Calu3 (cell line): ENCODE measurements at regions not wholly inside any gene's neighbourhood (a gene's known extent, or its start where the extent isn't known, plus 50 kb on each side); places are given as distances from the start of the nearest gene placed in this dataset.
A peak's percentile ranks its signal among the peaks of the same experiment; 100 is the strongest.

Source experiments
- BruUV-seq: library from RNA; stranded (reverse); fragments of 400-500 nt; replicated peaks from 2 replicates; lab custom pipeline; 2021; lab: Mats Ljungman, UMichigan
- CTCF ChIA-PET: fragments of 300-600 bp; sonication (Branson Sonifier 250); formaldehyde crosslinking; loops from one replicate; lab custom pipeline; 2022; ENCODE audit warnings: antibody characterized with exemption; lab: Charles Lee
- DNase-seq: peaks from one replicate; pipeline ENCODE4 v3.0.0; 2022
- H3K27ac Mint-ChIP-seq: one replicate; pipeline ENCODE4 v1.8.0; 2022; ENCODE audit warnings: mixed read lengths; ENCODE audit not compliant: unreplicated experiment
- H3K27me3 Mint-ChIP-seq: one replicate; pipeline ENCODE4 v1.8.0; 2022; ENCODE audit warnings: mixed read lengths; ENCODE audit not compliant: unreplicated experiment
- H3K36me3 Mint-ChIP-seq: one replicate; pipeline ENCODE4 v1.8.0; 2022; ENCODE audit warnings: mild to moderate bottlenecking, moderate library complexity, mixed read lengths; ENCODE audit not compliant: insufficient read depth, unreplicated experiment
- H3K4me1 Mint-ChIP-seq: one replicate; pipeline ENCODE4 v1.8.0; 2022; ENCODE audit warnings: mild to moderate bottlenecking, low read depth, mixed read lengths; ENCODE audit not compliant: unreplicated experiment
- H3K4me3 Mint-ChIP-seq: one replicate; pipeline ENCODE4 v1.8.0; 2022; ENCODE audit warnings: mild to moderate bottlenecking, low read depth, moderate library complexity, mixed read lengths; ENCODE audit not compliant: unreplicated experiment
- H3K9me3 Mint-ChIP-seq: one replicate; pipeline ENCODE4 v1.8.0; 2022; ENCODE audit warnings: low read depth, mixed read lengths; ENCODE audit not compliant: unreplicated experiment
- CTCF ChIP-seq: fragments of 200-600 bp; IDR thresholded peaks from one replicate; pipeline ENCODE4 v1.8.0; 2022; ENCODE audit warnings: antibody characterized with exemption; ENCODE audit not compliant: unreplicated experiment
- intact Hi-C: fragments of 100-400 bp; cut with micrococcal nuclease; formaldehyde crosslinking; loops from one replicate; pipeline ENCODE4 v1.10.0; 2022; ENCODE audit not compliant: unreplicated experiment

GRCh38 chr9:71609448-71609830, 158.9 kb downstream of the CEMIP2 start:
- CTCF ChIA-PET, result interaction anchor here (0.6 kb wide), 1 partner anchor 176 kb away, joined by 4 read pairs; no protein-coding TSS in a partner anchor
- no peaks in the 10 kb centered on the region for H3K4me1 Mint-ChIP-seq
- H3K9me3 Mint-ChIP-seq, result no peaks in the 10 kb centered on the region
- no peaks in the 10 kb centered on the region for H3K36me3 Mint-ChIP-seq
- DNase-seq, result no peak
- no peak overlapping the region for H3K4me3 Mint-ChIP-seq
- no TSS peak for BruUV-seq
- TF ChIP-seq CTCF, result no peak
- no peaks in the 10 kb centered on the region for H3K27me3 Mint-ChIP-seq
- intact Hi-C loops, result loop anchor here (5.0 kb wide), 1 partner anchor 102 kb away; no protein-coding TSS in a partner anchor
- no peak overlapping the region for H3K27ac Mint-ChIP-seq

GRCh38 chr9:71608825-71609447, 159.4 kb downstream of the CEMIP2 start:
- BruUV-seq, result no TSS peak
- no peak overlapping the region for H3K4me3 Mint-ChIP-seq

GRCh38 chr9:71608021-71608420, 160.3 kb downstream of the CEMIP2 start:
- H3K27me3 Mint-ChIP-seq, result no peaks in the 10 kb centered on the region
- H3K4me3 Mint-ChIP-seq, result no peak overlapping the region
- CTCF ChIA-PET, result no interaction called here
- H3K27ac Mint-ChIP-seq, result no peak overlapping the region
- TF ChIP-seq CTCF, result no peak
- intact Hi-C loops, result loop anchor here (5.0 kb wide), 1 partner anchor 101 kb away; no protein-coding TSS in a partner anchor
- no peaks in the 10 kb centered on the region for H3K4me1 Mint-ChIP-seq
- H3K36me3 Mint-ChIP-seq, result no peaks in the 10 kb centered on the region
- no peaks in the 10 kb centered on the region for H3K9me3 Mint-ChIP-seq
- no TSS peak for BruUV-seq
- DNase-seq, result no peak

More at GRCh38 chr9:71608825-71609447, 159.4 kb downstream of the CEMIP2 start:
- H3K36me3 Mint-ChIP-seq, result no peaks in the 10 kb centered on the region
- no peaks in the 10 kb centered on the region for H3K4me1 Mint-ChIP-seq
- H3K9me3 Mint-ChIP-seq, result no peaks in the 10 kb centered on the region
- no peak overlapping the region for H3K27ac Mint-ChIP-seq
- peak; percentile 5 for DNase-seq
- no peaks in the 10 kb centered on the region for H3K27me3 Mint-ChIP-seq
- intact Hi-C loops, result loop anchor here (5.0 kb wide), 1 partner anchor 102 kb away; no protein-coding TSS in a partner anchor
- TF ChIP-seq CTCF, result no peak
- CTCF ChIA-PET, result no interaction called here

GRCh38 chr9:71607461-71607881, 160.8 kb downstream of the CEMIP2 start:
- H3K36me3 Mint-ChIP-seq, result no peaks in the 10 kb centered on the region
- no TSS peak for BruUV-seq
- H3K4me3 Mint-ChIP-seq, result no peak overlapping the region
- CTCF ChIA-PET, result no interaction called here
- intact Hi-C loops, result loop anchor here (5.0 kb wide), 1 partner anchor 100 kb away; no protein-coding TSS in a partner anchor
- no peak for DNase-seq
- H3K4me1 Mint-ChIP-seq, result no peaks in the 10 kb centered on the region
- no peaks in the 10 kb centered on the region for H3K27me3 Mint-ChIP-seq
- no peak overlapping the region for H3K27ac Mint-ChIP-seq
- no peak for TF ChIP-seq CTCF
- no peaks in the 10 kb centered on the region for H3K9me3 Mint-ChIP-seq
